Prostate gland (tissue), 2 donors: ENCODE measurements at regions not wholly inside any gene's neighbourhood (a gene's known extent, or its start where the extent isn't known, plus 50 kb on each side); places are given as distances from the start of the nearest gene placed in this dataset.

Experiments used
- DNase-seq: peaks from one replicate; pipeline ENCODE4 v3.0.0-alpha.2; 2019; ENCODE audit warnings: low spot score
- H3K27ac ChIP-seq, 2 donors: fragments of 200-600 bp; sonication (generic); 2 replicates each; pipeline ENCODE4 v1.5.1; 2017 to 2019
- H3K27me3 ChIP-seq: fragments of 200-600 bp; sonication (generic); replicated peaks from 2 replicates; pipeline ENCODE4 v1.5.1; 2019; ENCODE audit not compliant: insufficient read depth
- H3K36me3 ChIP-seq, 2 donors: fragments of 200-600 bp; sonication (generic); 1 replicate in 1 of 2; 2 replicates in 1 of 2; pipeline versions ENCODE4 v1.5.1 to v1.8.1; 2017 to 2019
- H3K4me1 ChIP-seq: fragments of 200-600 bp; sonication (generic); replicated peaks from 2 replicates; pipeline ENCODE4 v1.5.1; 2019
- H3K4me3 ChIP-seq, 2 donors: fragments of 200-600 bp; sonication (generic); 2 replicates each; pipeline ENCODE4 v1.5.1; 2017 to 2019
- H3K9me3 ChIP-seq: fragments of 200-600 bp; sonication (generic); 2 replicates; pipeline ENCODE4 v1.5.1; 2017
- CTCF ChIP-seq, 4 experiments: fragments of 200-600 bp in 2 of 4; fragments of 450-650 bp in 2 of 4; sonication (generic) in 2 of 4; IDR thresholded peaks; 1 replicate in 3 of 4; 2 replicates in 1 of 4; pipeline ENCODE4 v1.5.1; 2016 to 2019; ENCODE audit warnings: antibody characterized with exemption in 4 of 4, mild to moderate bottlenecking in 2 of 4, moderate library complexity in 2 of 4
- POLR2A ChIP-seq: fragments of 450-650 bp; IDR thresholded peaks from one replicate; pipeline ENCODE4 v1.6.1; 2016; ENCODE audit warnings: antibody characterized with exemption, mild to moderate bottlenecking
- POLR2AphosphoS5 ChIP-seq: sonication (generic); formaldehyde crosslinking; IDR thresholded peaks from one replicate; pipeline ENCODE4 v1.6.1; 2017; ENCODE audit warnings: antibody characterized with exemption
- whole genome bisulfite sequencing: methylation state at CpG from one replicate; pipeline ENCODE4 v1.1.5; 2018; 5-methylcytosine and 5-hydroxymethylcytosine counted together
- intact Hi-C: fragments of 100-400 bp; cut with DNase I; formaldehyde crosslinking; loops from one replicate; pipeline ENCODE4 v1.14.2; 2022

DNA sequence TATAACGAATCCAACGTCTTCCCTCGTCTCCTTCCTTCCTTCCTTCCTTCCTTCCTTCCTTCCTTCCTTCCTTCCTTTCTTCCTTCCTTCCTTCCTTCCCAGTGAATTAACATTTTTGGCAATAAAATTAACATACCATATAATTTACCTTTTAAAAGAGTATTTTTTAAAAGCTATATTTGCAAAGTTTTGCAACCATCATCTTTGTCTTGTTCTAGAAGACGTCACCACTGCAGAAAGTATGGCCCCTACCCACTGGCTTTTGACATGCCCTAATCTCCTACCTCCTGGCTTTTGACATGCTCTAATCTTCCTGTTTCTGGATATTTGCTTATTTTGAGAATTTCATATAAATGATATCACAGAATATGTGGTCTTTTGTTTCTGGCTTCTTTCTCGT is 1023.9 kb upstream of the ZEB2 start:
- 72% methylated on average over 5 of the region's 5 CpGs for WGBS
- no peaks in the 10 kb centered on the region for H3K4me1 ChIP-seq

GRCh38 chr2:145543155-145543554 is 1023.2 kb upstream of the ZEB2 start:
- Histone ChIP-seq H3K4me1 (no peaks in the 10 kb centered on the region), H3K36me3 (no peaks in the 10 kb centered on the region), H3K27me3 (no peaks in the 10 kb centered on the region), H3K27ac (no peak overlapping the region), H3K9me3 (no peaks in the 10 kb centered on the region), H3K4me3 (no peak overlapping the region)
- no peak for DNase-seq
- WGBS, result 92% methylated on average over 2 of the region's 2 CpGs
- intact Hi-C loops, result no loop called here
- no peak for TF ChIP-seq POLR2A
- no peak for TF ChIP-seq POLR2AphosphoS5
- TF ChIP-seq CTCF (IDR thresholded peaks at IDR 0.05), result no peak

More for the DNA sequence above, 1023.9 kb upstream of the ZEB2 start:
- H3K36me3 ChIP-seq, result no peaks in the 10 kb centered on the region
- H3K27me3 ChIP-seq, result no peaks in the 10 kb centered on the region
- H3K27ac ChIP-seq, result no peak overlapping the region
- TF ChIP-seq POLR2AphosphoS5 (no peak), CTCF (IDR thresholded peaks at IDR 0.05) (no peak), POLR2A (no peak)
- no peak overlapping the region for H3K4me3 ChIP-seq
- intact Hi-C loops, result no loop called here
- no peaks in the 10 kb centered on the region for H3K9me3 ChIP-seq
- no peak for DNase-seq

GRCh38 chr2:145541028-145541427 is 1021.1 kb upstream of the ZEB2 start:
- Histone ChIP-seq H3K27ac (no peak overlapping the region), H3K36me3 (no peaks in the 10 kb centered on the region), H3K27me3 (no peaks in the 10 kb centered on the region), H3K4me1 (no peaks in the 10 kb centered on the region), H3K4me3 (no peak overlapping the region), H3K9me3 (no peaks in the 10 kb centered on the region)
- TF ChIP-seq POLR2AphosphoS5, result no peak
- no peak for TF ChIP-seq POLR2A
- no peak for TF ChIP-seq CTCF (IDR thresholded peaks at IDR 0.05)
- no peak for DNase-seq
- intact Hi-C loops, result no loop called here
- 97% methylated on average over 2 of the region's 2 CpGs for WGBS

DNA sequence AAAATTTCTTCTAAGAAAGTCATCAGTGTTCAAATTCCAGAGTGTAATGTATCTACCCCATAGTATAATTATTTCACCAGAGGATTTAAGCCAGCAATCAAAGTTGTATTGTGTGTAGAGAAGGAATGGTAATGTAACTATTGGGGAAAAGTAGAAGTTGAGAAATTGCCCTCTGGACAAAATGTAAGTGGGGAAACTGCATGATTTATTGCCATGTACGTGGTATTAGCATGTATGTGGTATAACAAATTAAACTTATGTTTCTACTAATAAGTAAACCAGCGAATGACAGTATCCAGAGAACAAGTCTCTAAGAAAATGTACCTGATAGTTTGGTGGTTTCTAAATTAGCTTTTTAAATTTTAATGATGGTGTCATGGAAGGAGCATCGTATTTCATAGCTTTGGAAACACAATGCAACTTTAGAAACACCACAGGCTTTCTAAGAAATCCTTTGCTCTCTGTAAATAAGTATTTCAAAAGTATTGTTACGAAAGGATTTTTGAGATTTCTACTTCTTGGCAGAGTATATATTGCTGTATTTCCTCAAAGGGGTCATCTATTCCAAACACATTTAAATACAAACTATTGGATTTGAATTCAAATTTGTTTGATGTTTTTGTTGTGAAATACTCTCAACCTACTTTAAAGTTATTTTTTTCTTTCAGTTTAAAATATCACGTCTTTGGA is 1018.9 kb upstream of the ZEB2 start:
- 35% methylated on average over 5 of the region's 5 CpGs for WGBS
- Histone ChIP-seq H3K27me3 (no peaks in the 10 kb centered on the region), H3K36me3 (no peaks in the 10 kb centered on the region), H3K9me3 (no peaks in the 10 kb centered on the region), H3K4me1 (no peaks in the 10 kb centered on the region), H3K27ac (no peak overlapping the region), H3K4me3 (no peak overlapping the region)
- intact Hi-C loops, result no loop called here
- DNase-seq, result no peak
- TF ChIP-seq POLR2A (no peak), POLR2AphosphoS5 (no peak), CTCF (IDR thresholded peaks at IDR 0.05) (no peak)

GRCh38 chr2:145530653-145531052 is 1010.7 kb upstream of the ZEB2 start:
- TF ChIP-seq POLR2AphosphoS5, result no peak
- TF ChIP-seq CTCF (IDR thresholded peaks at IDR 0.05), result no peak
- TF ChIP-seq POLR2A, result no peak
- Histone ChIP-seq H3K4me1 (no peaks in the 10 kb centered on the region), H3K27ac (no peak overlapping the region), H3K9me3 (no peaks in the 10 kb centered on the region), H3K36me3 (no peaks in the 10 kb centered on the region), H3K4me3 (no peak overlapping the region), H3K27me3 (no peaks in the 10 kb centered on the region)
- no peak for DNase-seq
- intact Hi-C loops, result no loop called here
